Stimulated activated CD8-positive, alpha-beta memory T cell treated with anti-CD3 and anti-CD28 coated beads, Interleukin-2, amount 100 ng/mL, for 1 hour (primary cell): ENCODE measurements at regions not wholly inside any gene's neighbourhood (a gene's known extent, or its start where the extent isn't known, plus 50 kb on each side); places are given as distances from the start of the nearest gene placed in this dataset.
"Not testable (repeated sequence)": the region's sequence is repeated elsewhere in the genome, so short reads cannot be mapped to it uniquely, and the experiment has no call there.

Source experiments
- DNase-seq, 2 donors: peaks; one replicate each; pipeline ENCODE4 v3.0.0-alpha.2; 2020; ENCODE audit warnings: low read depth in 2 of 2

- no peak for DNase-seq
Measured at GRCh38 chr5:112472614-112473013, 53.5 kb upstream of the EPB41L4A start.

- no peak for DNase-seq
Measured at GRCh38 chr5:112473989-112474388, 54.9 kb upstream of the EPB41L4A start.

GRCh38 chr5:112475747-112476365 is 56.8 kb upstream of the EPB41L4A start:
- DNase-seq = no peak

- no peak for DNase-seq
Measured at GRCh38 chr5:112479418-112479817, 60.3 kb upstream of the EPB41L4A start.

GRCh38 chr5:112480501-112480900 is 61.4 kb upstream of the EPB41L4A start:
- DNase-seq = no peak

GRCh38 chr5:112483704-112484103 is 64.6 kb upstream of the EPB41L4A start:
- no peak for DNase-seq

GRCh38 chr5:112485934-112486355 is 66.9 kb upstream of the EPB41L4A start:
- no peak for DNase-seq

GRCh38 chr5:112491257-112491656 is 72.2 kb upstream of the EPB41L4A start:
- no peak for DNase-seq

GRCh38 chr5:112492291-112492690 is 73.2 kb upstream of the EPB41L4A start:
- no peak for DNase-seq

GRCh38 chr5:112503749-112504501 is 84.8 kb upstream of the EPB41L4A start:
- not testable (repeated sequence) for DNase-seq

- DNase-seq = not testable (repeated sequence)
Measured at GRCh38 chr5:112509097-112509496, 90.0 kb upstream of the EPB41L4A start.

- no peak for DNase-seq
Measured at GRCh38 chr5:112511920-112512319, 92.8 kb upstream of the EPB41L4A start.

- DNase-seq = no peak
Measured at GRCh38 chr5:112512901-112513300, 93.8 kb upstream of the EPB41L4A start.

GRCh38 chr5:112514111-112514510 is 95.0 kb upstream of the EPB41L4A start:
- DNase-seq = no peak

- not testable (repeated sequence) for DNase-seq
Measured at GRCh38 chr5:112520474-112520873, 101.4 kb upstream of the EPB41L4A start.

- DNase-seq = not testable (repeated sequence)
Measured at GRCh38 chr5:112522891-112523673, 104.0 kb upstream of the EPB41L4A start.

GRCh38 chr5:112523674-112524263 is 104.7 kb upstream of the EPB41L4A start:
- not testable (repeated sequence) for DNase-seq

GRCh38 chr5:112525217-112525616 is 106.1 kb upstream of the EPB41L4A start:
- DNase-seq = no peak

- DNase-seq = no peak
Measured at GRCh38 chr5:112528928-112529327, 109.9 kb upstream of the EPB41L4A start.

GRCh38 chr5:112529525-112529924 is 110.4 kb upstream of the EPB41L4A start:
- DNase-seq = no peak

GRCh38 chr5:112532654-112533360 is 113.7 kb upstream of the EPB41L4A start:
- no peak for DNase-seq

GRCh38 chr5:112533362-112533761 is 114.3 kb upstream of the EPB41L4A start:
- no peak for DNase-seq
